H9 (cell line): ENCODE measurements at regions not wholly inside any gene's neighbourhood (a gene's known extent, or its start where the extent isn't known, plus 50 kb on each side); places are given as distances from the start of the nearest gene placed in this dataset.

Experiments
- DNase-seq: peaks from one replicate; pipeline ENCODE4 v3.0.0-alpha.2; 2017
- H2AFZ ChIP-seq: one replicate; pipeline ENCODE4 v1.6.1; 2013; ENCODE audit warnings: mild to moderate bottlenecking, low read length, control low read depth, moderate library complexity
- H2AK5ac ChIP-seq: 2 replicates; pipeline ENCODE4 v1.6.1; 2013; ENCODE audit warnings: low read length, control low read depth, mixed read lengths; ENCODE audit not compliant: insufficient read length
- H2BK120ac ChIP-seq: one replicate; pipeline ENCODE4 v1.6.1; 2013; ENCODE audit warnings: low read depth, mild to moderate bottlenecking, low read length, control low read depth, inconsistent platforms; ENCODE audit not compliant: poor library complexity, severe bottlenecking
- H2BK12ac ChIP-seq: 2 replicates; pipeline ENCODE4 v1.6.1; 2013; ENCODE audit warnings: low read length, control low read depth, mixed read lengths, low read depth; ENCODE audit not compliant: insufficient read length
- H2BK15ac ChIP-seq: 2 replicates; pipeline ENCODE4 v1.6.1; 2013; ENCODE audit warnings: low read depth, low read length, control low read depth
- H2BK20ac ChIP-seq: one replicate; pipeline ENCODE4 v1.6.1; 2013; ENCODE audit warnings: low read depth, mild to moderate bottlenecking, low read length, control low read depth, inconsistent platforms; ENCODE audit not compliant: poor library complexity, severe bottlenecking
- H2BK5ac ChIP-seq: 2 replicates; pipeline ENCODE4 v1.6.1; 2013; ENCODE audit warnings: low read length, control low read depth, mixed read lengths; ENCODE audit not compliant: insufficient read length
- H3K14ac ChIP-seq: 2 replicates; pipeline ENCODE4 v1.6.1; 2013; ENCODE audit warnings: low read length, control low read depth; ENCODE audit not compliant: insufficient read depth
- H3K18ac ChIP-seq: 2 replicates; pipeline ENCODE4 v1.6.1; 2013; ENCODE audit warnings: low read depth, mild to moderate bottlenecking, mixed read lengths, low read length, control low read depth; ENCODE audit not compliant: insufficient read length
- H3K23ac ChIP-seq: 2 replicates; pipeline ENCODE4 v1.6.1; 2013; ENCODE audit warnings: low read length, control low read depth, mixed read lengths, low read depth; ENCODE audit not compliant: insufficient read length
- H3K23me2 ChIP-seq: 2 replicates; pipeline ENCODE4 v1.6.1; 2013; ENCODE audit warnings: low read depth, mild to moderate bottlenecking, mixed read lengths, low read length, control low read depth; ENCODE audit not compliant: insufficient read length, poor library complexity, severe bottlenecking
- H3K27ac ChIP-seq: 2 replicates; pipeline ENCODE4 v1.5.1; 2013; ENCODE audit warnings: low read length, control low read depth, mixed read lengths, low read depth; ENCODE audit not compliant: insufficient read length
- H3K27me3 ChIP-seq: 2 replicates; pipeline ENCODE4 v1.6.1; 2013; ENCODE audit warnings: low read length, control low read depth, inconsistent platforms; ENCODE audit not compliant: insufficient read depth
- H3K4ac ChIP-seq: 2 replicates; pipeline ENCODE4 v1.6.1; 2013; ENCODE audit warnings: low read depth, mild to moderate bottlenecking, control low read depth, inconsistent platforms, low read length, moderate library complexity
- H3K4me1 ChIP-seq: 2 replicates; pipeline ENCODE4 v1.6.1; 2013; ENCODE audit warnings: low read length, control low read depth, inconsistent platforms; ENCODE audit not compliant: insufficient read depth
- H3K4me2 ChIP-seq: 2 replicates; pipeline ENCODE4 v1.6.1; 2013; ENCODE audit warnings: low read length, control low read depth, mixed read lengths; ENCODE audit not compliant: insufficient read length, insufficient read depth
- H3K56ac ChIP-seq: 2 replicates; pipeline ENCODE4 v1.6.1; 2013; ENCODE audit warnings: low read depth, mild to moderate bottlenecking, mixed read lengths, low read length, control low read depth; ENCODE audit not compliant: insufficient read length
- H3K79me1 ChIP-seq: 2 replicates; pipeline ENCODE4 v1.6.1; 2013; ENCODE audit warnings: low read depth, mild to moderate bottlenecking, moderate library complexity, low read length, control low read depth, inconsistent platforms; ENCODE audit not compliant: insufficient read depth, poor library complexity, severe bottlenecking
- H3K79me2 ChIP-seq: 2 replicates; pipeline ENCODE4 v1.6.1; 2013; ENCODE audit warnings: low read length, control low read depth, inconsistent platforms; ENCODE audit not compliant: insufficient read depth
- H3K9ac ChIP-seq: 2 replicates; pipeline ENCODE4 v1.6.1; 2013; ENCODE audit warnings: low read length, control low read depth, mixed read lengths; ENCODE audit not compliant: insufficient read length; ENCODE audit errors: extremely low read depth
- H3K9me3 ChIP-seq: one replicate; pipeline ENCODE4 v1.6.1; 2013; ENCODE audit warnings: low read depth, low read length, inconsistent platforms; ENCODE audit not compliant: control insufficient read depth
- H3T11ph ChIP-seq: one replicate; pipeline ENCODE4 v1.6.1; 2013; ENCODE audit warnings: mild to moderate bottlenecking, low read length, control low read depth, inconsistent platforms
- H4K20me1 ChIP-seq: one replicate; pipeline ENCODE4 v1.6.1; 2013; ENCODE audit not compliant: control insufficient read depth, insufficient read length, insufficient read depth
- H4K5ac ChIP-seq: 2 replicates; pipeline ENCODE4 v1.6.1; 2013; ENCODE audit warnings: low read depth, mild to moderate bottlenecking, mixed read lengths, low read length, control low read depth; ENCODE audit not compliant: insufficient read length
- H4K8ac ChIP-seq: replicated peaks from 2 replicates; pipeline ENCODE4 v1.6.1; 2013; ENCODE audit warnings: low read length, control low read depth, mixed read lengths, low read depth; ENCODE audit not compliant: insufficient read length
- H4K91ac ChIP-seq: 2 replicates; pipeline ENCODE4 v1.6.1; 2013; ENCODE audit warnings: low read depth, mild to moderate bottlenecking, moderate library complexity, mixed read lengths, low read length, control low read depth; ENCODE audit not compliant: insufficient read length
- H3K27ac Mint-ChIP-seq, 3 experiments: 2 replicates in 2 of 3; 3 replicates in 1 of 3; pipeline ENCODE4 v1.8.0; 2020 to 2021; ENCODE audit warnings: mixed read lengths in 3 of 3, mild to moderate bottlenecking in 1 of 3, moderate library complexity in 1 of 3
- H3K27me3 Mint-ChIP-seq: 2 replicates; pipeline ENCODE4 v1.8.0; 2021; ENCODE audit warnings: low read depth, mild to moderate bottlenecking, moderate library complexity, mixed read lengths
- H3K36me3 Mint-ChIP-seq, 3 experiments: 2 replicates in 2 of 3; 3 replicates in 1 of 3; pipeline ENCODE4 v1.8.0; 2020 to 2021; ENCODE audit warnings: low read depth in 3 of 3, mixed read lengths in 3 of 3; ENCODE audit not compliant: insufficient read depth in 1 of 3
- H3K4me1 Mint-ChIP-seq, 2 experiments: 2 replicates each; pipeline ENCODE4 v1.8.0; 2020; ENCODE audit warnings: mixed read lengths in 2 of 2
- H3K4me3 Mint-ChIP-seq, 2 experiments: 2 replicates in 1 of 2; 3 replicates in 1 of 2; pipeline ENCODE4 v1.8.0; 2020 to 2021; ENCODE audit warnings: mild to moderate bottlenecking in 2 of 2, mixed read lengths in 2 of 2, moderate library complexity in 1 of 2
- H3K9me3 Mint-ChIP-seq, 2 experiments: 2 replicates in 1 of 2; 3 replicates in 1 of 2; pipeline ENCODE4 v1.8.0; 2020; ENCODE audit warnings: mild to moderate bottlenecking in 2 of 2, mixed read lengths in 2 of 2, moderate library complexity in 1 of 2
- WGBS: extraction: QIAGEN DNeasy Blood & Tissue Kit; methylation state at CpG from one replicate; pipeline ENCODE4 v1.1.7; 2013; ENCODE audit warnings: missing lambda C conversion rate, low lambda C conversion rate, mixed read lengths; ENCODE audit not compliant: insufficient read length; ENCODE audit errors: extremely low coverage; 5-methylcytosine and 5-hydroxymethylcytosine counted together
- TF ChIP-seq, protein P1 (sequence below): fragments of 200-600 bp; sonication (generic); conservative IDR thresholded peaks from 3 replicates; pipeline ENCODE4 v1.8.0; 2021; ENCODE audit warnings: antibody characterized with exemption, mild to moderate bottlenecking

DNA sequence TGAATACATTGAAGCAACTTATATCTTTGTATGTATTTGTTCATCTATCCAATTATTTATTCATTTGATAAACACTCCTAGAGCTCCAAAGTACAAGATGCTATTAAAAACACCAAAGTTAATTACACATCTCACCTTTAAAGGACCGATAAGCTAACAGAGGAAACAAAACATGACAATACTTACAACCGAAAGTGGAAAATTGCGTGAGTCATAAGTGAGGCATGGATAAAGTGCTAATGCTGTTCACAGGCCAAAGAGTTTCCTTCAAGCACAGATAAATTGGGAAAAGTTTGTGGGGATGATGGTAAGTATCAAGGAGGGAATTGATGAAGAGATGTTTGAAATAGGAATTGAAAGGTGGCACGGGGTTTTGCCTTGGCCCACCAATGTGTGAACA, 172.8 kb upstream of the KITLG start:
- Histone ChIP-seq H3K18ac (no peak overlapping the region), H4K91ac (no peak overlapping the region), H3T11ph (no peak overlapping the region), H4K8ac (no peak overlapping the region), H2AK5ac (no peak overlapping the region), H2BK120ac (no peak overlapping the region), H3K23ac (no peak overlapping the region), H2AFZ (no peak overlapping the region), H3K9ac (no peak overlapping the region), H2BK20ac (no peak overlapping the region), H3K27ac (no peak overlapping the region), H4K5ac (no peak overlapping the region), H3K79me2 (no peaks in the 10 kb centered on the region), H3K4me2 (no peak overlapping the region), H2BK12ac (no peak overlapping the region), H2BK5ac (no peak overlapping the region), H3K56ac (no peak overlapping the region), H3K4me1 (no peaks in the 10 kb centered on the region), H3K27me3 (no peaks in the 10 kb centered on the region), H3K14ac (no peak overlapping the region), H2BK15ac (no peak overlapping the region), H3K23me2 (no peaks in the 10 kb centered on the region), H3K4ac (no peak overlapping the region), H3K79me1 (no peaks in the 10 kb centered on the region), H3K9me3 (no peaks in the 10 kb centered on the region), H4K20me1 (no peaks in the 10 kb centered on the region)
- Mint-ChIP-seq H3K36me3 (no peaks in the 10 kb centered on the region), H3K27me3 (no peaks in the 10 kb centered on the region), H3K4me3 (no peak overlapping the region), H3K9me3 (no peaks in the 10 kb centered on the region), H3K4me1 (peaks cover 0 to 2% of the 10 kb centered on the region in 2 experiments; a peak in 1 of 4 replicates), H3K27ac (no peak overlapping the region)
- DNase-seq = no peak
- TF ChIP-seq, protein P1, sequence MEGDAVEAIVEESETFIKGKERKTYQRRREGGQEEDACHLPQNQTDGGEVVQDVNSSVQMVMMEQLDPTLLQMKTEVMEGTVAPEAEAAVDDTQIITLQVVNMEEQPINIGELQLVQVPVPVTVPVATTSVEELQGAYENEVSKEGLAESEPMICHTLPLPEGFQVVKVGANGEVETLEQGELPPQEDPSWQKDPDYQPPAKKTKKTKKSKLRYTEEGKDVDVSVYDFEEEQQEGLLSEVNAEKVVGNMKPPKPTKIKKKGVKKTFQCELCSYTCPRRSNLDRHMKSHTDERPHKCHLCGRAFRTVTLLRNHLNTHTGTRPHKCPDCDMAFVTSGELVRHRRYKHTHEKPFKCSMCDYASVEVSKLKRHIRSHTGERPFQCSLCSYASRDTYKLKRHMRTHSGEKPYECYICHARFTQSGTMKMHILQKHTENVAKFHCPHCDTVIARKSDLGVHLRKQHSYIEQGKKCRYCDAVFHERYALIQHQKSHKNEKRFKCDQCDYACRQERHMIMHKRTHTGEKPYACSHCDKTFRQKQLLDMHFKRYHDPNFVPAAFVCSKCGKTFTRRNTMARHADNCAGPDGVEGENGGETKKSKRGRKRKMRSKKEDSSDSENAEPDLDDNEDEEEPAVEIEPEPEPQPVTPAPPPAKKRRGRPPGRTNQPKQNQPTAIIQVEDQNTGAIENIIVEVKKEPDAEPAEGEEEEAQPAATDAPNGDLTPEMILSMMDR = no peak
- no CpG with 5 or more reads among the region's 4 CpGs for WGBS
